H1 (cell line): ENCODE measurements at regions not wholly inside any gene's neighbourhood (a gene's known extent, or its start where the extent isn't known, plus 50 kb on each side); places are given as distances from the start of the nearest gene placed in this dataset.

ENCODE experiments used
- CTCF ChIA-PET: fragments of 300-600 bp; sonication (Branson Sonifier 250); formaldehyde crosslinking; loops from one replicate; lab custom pipeline; 2021; ENCODE audit not compliant: partially characterized antibody; lab: Charles Lee
- POLR2A ChIA-PET: fragments of 300-600 bp; sonication (Branson Sonifier 250); formaldehyde crosslinking; loops from one replicate; lab custom pipeline; 2021; ENCODE audit warnings: inconsistent platforms; ENCODE audit not compliant: partially characterized antibody; lab: Charles Lee
- DNase-seq, 2 experiments: peaks; one replicate each; pipeline versions ENCODE4 v3.0.0 to v3.0.0-alpha.2; 2010 to 2022; ENCODE audit warnings: low spot score in 2 of 2, low read depth in 1 of 2, mixed read lengths in 1 of 2
- FAIRE-seq: peaks from 2 replicates; lab custom pipeline; 2011; peaks lifted over from hg19 to GRCh38; lab: Jason Lieb, UNC
- H2AFZ ChIP-seq: 2 replicates; pipeline ENCODE4 v1.8.1; 2012; ENCODE audit warnings: low read length, inconsistent platforms
- H2AK5ac ChIP-seq: 2 replicates; pipeline ENCODE4 v1.6.1; 2013; ENCODE audit warnings: low read depth, low read length
- H2BK120ac ChIP-seq: replicated peaks from 2 replicates; pipeline ENCODE3; 2013; ENCODE audit warnings: low read depth, low read length, inconsistent platforms
- H2BK12ac ChIP-seq: 2 replicates; pipeline ENCODE4 v1.6.1; 2013; ENCODE audit warnings: low read depth, low read length
- H2BK15ac ChIP-seq: 2 replicates; pipeline ENCODE4 v1.6.1; 2013; ENCODE audit warnings: low read length
- H2BK20ac ChIP-seq: 2 replicates; pipeline ENCODE4 v1.6.1; 2013; ENCODE audit warnings: low read length
- H2BK5ac ChIP-seq: 2 replicates; pipeline ENCODE4 v1.6.1; 2013; ENCODE audit warnings: low read depth, low read length
- H3K14ac ChIP-seq: 2 replicates; pipeline ENCODE4 v1.6.1; 2013; ENCODE audit warnings: inconsistent platforms; ENCODE audit not compliant: insufficient read length
- H3K18ac ChIP-seq: 2 replicates; pipeline ENCODE4 v1.6.1; 2013; ENCODE audit warnings: low read length; ENCODE audit errors: extremely low read depth
- H3K23ac ChIP-seq: 2 replicates; pipeline ENCODE4 v1.6.1; 2013; ENCODE audit warnings: inconsistent platforms; ENCODE audit not compliant: insufficient read length
- H3K23me2 ChIP-seq: 2 replicates; pipeline ENCODE4 v1.6.1; 2013; ENCODE audit warnings: low read depth, low read length
- H3K27ac ChIP-seq: 2 replicates; pipeline ENCODE4 v1.6.1; 2011; ENCODE audit warnings: low read depth, low read length, inconsistent platforms
- H3K27me3 ChIP-seq, 4 experiments: replicated peaks in 1 of 4; 1 replicate in 1 of 4; 2 replicates in 3 of 4; pipeline versions ENCODE4 v1.6.1 to v1.8.1; 2011 to 2013; ENCODE audit warnings: low read length in 3 of 4, mild to moderate bottlenecking in 3 of 4, inconsistent platforms in 2 of 4, mixed read lengths in 2 of 4, moderate library complexity in 1 of 4; ENCODE audit not compliant: control insufficient read depth in 3 of 4, insufficient read depth in 3 of 4; ENCODE audit errors: extremely low read depth in 1 of 4
- H3K36me3 ChIP-seq, 4 experiments: 2 replicates each; pipeline versions ENCODE4 v1.6.1 to v1.8.1; 2011 to 2013; ENCODE audit warnings: mild to moderate bottlenecking in 4 of 4, low read length in 3 of 4, moderate library complexity in 2 of 4, control low read depth in 1 of 4, inconsistent platforms in 1 of 4; ENCODE audit not compliant: insufficient read depth in 4 of 4, control insufficient read depth in 2 of 4
- H3K4ac ChIP-seq: replicated peaks from 2 replicates; pipeline ENCODE3; 2013; ENCODE audit warnings: low read length, low read depth, mixed read lengths, inconsistent platforms; ENCODE audit not compliant: insufficient read length
- H3K4me1 ChIP-seq, 4 experiments: replicated peaks in 1 of 4; 1 replicate in 1 of 4; 2 replicates in 3 of 4; pipeline versions ENCODE4 v1.6.1 to v1.8.1; 2011 to 2013; ENCODE audit warnings: low read length in 3 of 4, inconsistent platforms in 2 of 4, mixed read lengths in 1 of 4; ENCODE audit not compliant: insufficient read depth in 4 of 4, control insufficient read depth in 3 of 4
- H3K4me2 ChIP-seq, 2 experiments: 2 replicates each; pipeline versions ENCODE4 v1.6.1 to v1.8.1; 2011 to 2013; ENCODE audit warnings: low read depth in 2 of 2, low read length in 2 of 2, control low read depth in 1 of 2, inconsistent platforms in 1 of 2, mild to moderate bottlenecking in 1 of 2; ENCODE audit not compliant: insufficient read depth in 1 of 2
- H3K4me3 ChIP-seq, 4 experiments: fragments of 200-600, 300-600 bp in 1 of 4; sonication (generic), shearing (Covaris generic), sonication (Bioruptor Twin) in 1 of 4; 2 replicates each; pipeline versions ENCODE4 v1.5.1 to v1.8.1; 2011 to 2016; ENCODE audit warnings: low read length in 4 of 4, low read depth in 3 of 4, control low read depth in 2 of 4, inconsistent platforms in 2 of 4, mild to moderate bottlenecking in 2 of 4, mixed read lengths in 1 of 4, moderate library complexity in 1 of 4; ENCODE audit not compliant: insufficient read depth in 2 of 4; ENCODE audit errors: extremely low read depth in 1 of 4
- H3K56ac ChIP-seq: replicated peaks from 2 replicates; pipeline ENCODE3; 2013; ENCODE audit warnings: low read depth, mild to moderate bottlenecking, mixed read lengths, low read length, inconsistent platforms; ENCODE audit not compliant: insufficient read length
- H3K79me1 ChIP-seq: 2 replicates; pipeline ENCODE4 v1.6.1; 2013; ENCODE audit warnings: low read depth, low read length, control low read depth
- H3K79me2 ChIP-seq, 2 experiments: 2 replicates each; pipeline versions ENCODE4 v1.6.1 to v1.8.1; 2012 to 2013; ENCODE audit warnings: low read length in 2 of 2, mild to moderate bottlenecking in 2 of 2, inconsistent platforms in 1 of 2; ENCODE audit not compliant: insufficient read depth in 2 of 2, control insufficient read depth in 1 of 2
- H3K9ac ChIP-seq, 4 experiments: replicated peaks in 1 of 4; 1 replicate in 1 of 4; 2 replicates in 3 of 4; pipeline versions ENCODE4 v1.6.1 to v1.8.1; 2011 to 2013; ENCODE audit warnings: low read depth in 3 of 4, low read length in 3 of 4, control low read depth in 2 of 4, mild to moderate bottlenecking in 2 of 4, moderate library complexity in 2 of 4, inconsistent platforms in 1 of 4; ENCODE audit errors: extremely low read depth in 1 of 4
- H3K9me3 ChIP-seq, 2 experiments: 2 replicates each; pipeline versions ENCODE4 v1.6.1 to v1.8.1; 2012 to 2013; ENCODE audit warnings: mild to moderate bottlenecking in 2 of 2, moderate library complexity in 2 of 2, control low read depth in 1 of 2, inconsistent platforms in 1 of 2, low read depth in 1 of 2, low read length in 1 of 2, mixed read lengths in 1 of 2; ENCODE audit not compliant: insufficient read depth in 2 of 2
- H4K20me1 ChIP-seq, 2 experiments: replicated peaks in 1 of 2; 2 replicates each; pipeline versions ENCODE3 to v1.8.1; 2011 to 2013; ENCODE audit warnings: inconsistent platforms in 2 of 2, low read length in 2 of 2, mild to moderate bottlenecking in 1 of 2; ENCODE audit not compliant: insufficient read depth in 2 of 2, control insufficient read depth in 1 of 2
- H4K5ac ChIP-seq: 2 replicates; pipeline ENCODE4 v1.6.1; 2013; ENCODE audit warnings: low read length, low read depth, mixed read lengths, inconsistent platforms; ENCODE audit not compliant: insufficient read length
- H4K8ac ChIP-seq: 2 replicates; pipeline ENCODE4 v1.8.0; 2013; ENCODE audit warnings: mild to moderate bottlenecking, moderate library complexity, low read length, inconsistent platforms; ENCODE audit not compliant: insufficient read depth; ENCODE audit errors: extremely low read depth
- H4K91ac ChIP-seq: replicated peaks from 2 replicates; pipeline ENCODE3; 2013; ENCODE audit warnings: low read length, mixed read lengths, inconsistent platforms; ENCODE audit not compliant: insufficient read length
- CEBPB ChIP-seq: IDR thresholded peaks from 2 replicates; pipeline ENCODE4 v1.6.1; 2012; ENCODE audit warnings: low read depth, low read length
- EGR1 ChIP-seq: IDR thresholded peaks from 2 replicates; pipeline ENCODE4 v1.6.1; 2011; ENCODE audit warnings: low read depth, low read length, borderline replicate concordance
- KDM5A ChIP-seq: fragments of 200-600 bp; IDR thresholded peaks from 2 replicates; pipeline ENCODE4 v1.7.1; 2012; ENCODE audit warnings: mild to moderate bottlenecking, low read length, inconsistent platforms, mixed read lengths
- MAFK ChIP-seq: IDR thresholded peaks from 2 replicates; pipeline ENCODE4 v1.6.1; 2012; ENCODE audit warnings: low read depth, mild to moderate bottlenecking, improper control_type of control experiment, low read length
- RXRA ChIP-seq: IDR thresholded peaks from 2 replicates; pipeline ENCODE4 v1.6.1; 2011; ENCODE audit warnings: low read depth, mild to moderate bottlenecking, low read length, moderate library complexity; ENCODE audit not compliant: insufficient read depth
- SUZ12 ChIP-seq: fragments of 200-600 bp; sonication (generic); IDR thresholded peaks from 2 replicates; pipeline ENCODE4 v1.6.1; 2012; ENCODE audit warnings: mild to moderate bottlenecking, inconsistent platforms, low read length, moderate library complexity, mixed read lengths
- TEAD4 ChIP-seq: IDR thresholded peaks from 2 replicates; pipeline ENCODE4 v1.6.1; 2012; ENCODE audit warnings: low read depth, low read length, inconsistent platforms, mixed read lengths
- WGBS, 2 experiments: shearing (Covaris generic) in 1 of 2; methylation state at CpG; one replicate each; pipeline versions ENCODE4 v1.1.6 to v1.1.7; 2013 to 2015; ENCODE audit warnings: low lambda C conversion rate in 2 of 2, mixed read lengths in 2 of 2, inconsistent platforms in 1 of 2, low coverage in 1 of 2, missing lambda C conversion rate in 1 of 2; ENCODE audit not compliant: insufficient replicate concordance in 2 of 2, insufficient coverage in 1 of 2, insufficient read length in 1 of 2; ENCODE audit errors: extremely low coverage in 1 of 2, missing lambda C conversion rate in 1 of 2; 5-methylcytosine and 5-hydroxymethylcytosine counted together

DNA sequence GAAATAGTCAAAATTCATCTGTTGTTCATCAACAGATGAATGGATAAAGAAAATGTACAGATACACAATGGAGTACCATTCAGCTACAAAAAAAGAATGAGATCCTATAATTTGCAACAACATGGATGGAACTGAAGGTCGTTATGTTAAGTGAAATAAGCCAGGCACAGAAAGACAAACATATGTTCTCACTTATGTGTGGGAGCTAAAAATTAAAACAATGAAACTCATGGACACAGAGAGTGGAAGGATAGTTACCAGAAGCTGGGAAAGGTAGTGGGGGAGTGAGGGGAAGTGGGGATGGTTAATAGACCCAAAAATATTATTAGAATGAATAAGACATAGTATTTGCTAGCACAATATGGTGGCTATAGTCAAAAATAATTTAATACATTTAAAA lies 70.0 kb upstream of the KCNMA1 start:
- H4K8ac ChIP-seq, result no peak overlapping the region
- no peak overlapping the region for H3K18ac ChIP-seq
- H3K23me2 ChIP-seq, result peaks cover 6% of the 10 kb centered on the region; the same call in 1 of the 2 replicates
- H2BK15ac ChIP-seq, result no peak overlapping the region
- no peak overlapping the region for H2AFZ ChIP-seq
- peaks cover 0 to 7% (median 0%) of the 10 kb centered on the region in 4 experiments; a peak in 1 of 8 replicates for H3K36me3 ChIP-seq
- H3K4me1 ChIP-seq, result peaks cover 6 to 24% (median 15%) of the 10 kb centered on the region in 4 experiments
- 80% methylated on average over 1 of the region's 1 CpG; no CpG with 5 or more reads in 1 of the 2 experiments for WGBS, 2 experiments
- H4K5ac ChIP-seq, result no peak overlapping the region
- no peaks in the 10 kb centered on the region for H3K79me2 ChIP-seq
- no peak overlapping the region for H2BK12ac ChIP-seq
- H3K4me3 ChIP-seq, result no peak overlapping the region
- DNase-seq (no peak), FAIRE-seq (no peak)
- no peak overlapping the region for H3K9ac ChIP-seq
- H2BK20ac ChIP-seq, result no peak overlapping the region
- H3K27ac ChIP-seq, result no peak overlapping the region
- H3K27me3 ChIP-seq, result peaks cover 0 to 11% (median 0%) of the 10 kb centered on the region in 4 experiments; a peak in 4 of 7 replicates
- H4K91ac ChIP-seq, result no peak overlapping the region
- no peak overlapping the region for H3K56ac ChIP-seq
- CTCF ChIA-PET, result interaction anchor here (0.6 to 8.5 kb wide), 2 partner anchors 18 to 46 kb away, joined by 3 to 112 read pairs; no protein-coding TSS in a partner anchor
- H3K14ac ChIP-seq, result no peak overlapping the region
- no peak overlapping the region for H2AK5ac ChIP-seq
- no peak overlapping the region for H3K23ac ChIP-seq
- H2BK5ac ChIP-seq, result no peak overlapping the region
- no peak overlapping the region for H3K4ac ChIP-seq
- POLR2A ChIA-PET, result no interaction called here
- no peaks in the 10 kb centered on the region for H4K20me1 ChIP-seq
- no peaks in the 10 kb centered on the region for H3K9me3 ChIP-seq
- no peak overlapping the region for H2BK120ac ChIP-seq
- H3K4me2 ChIP-seq, result no peak overlapping the region
- no peaks in the 10 kb centered on the region for H3K79me1 ChIP-seq
- TF ChIP-seq CEBPB, result no peak
- TF ChIP-seq TEAD4, result no peak
- TF ChIP-seq KDM5A, result no peak
- no peak for TF ChIP-seq SUZ12
- no peak for TF ChIP-seq RXRA
- no peak for TF ChIP-seq MAFK
- no peak for TF ChIP-seq EGR1
